ENCODE measurements at regions not wholly inside any gene's neighbourhood (a gene's known extent, or its start where the extent isn't known, plus 50 kb on each side); places are given as distances from the start of the nearest gene placed in this dataset.
"Not testable (repeated sequence)": the region's sequence is repeated elsewhere in the genome, so short reads cannot be mapped to it uniquely, and the experiment has no call there.

- TF ChIP-seq EZH2 (IDR thresholded peaks at IDR 0.05; ENCODE audit: borderline replicate concordance); CTCF (IDR thresholded peaks at IDR 0.05; ENCODE audit: poor library complexity); EZH2phosphoT487 (IDR thresholded peaks at IDR 0.05; ENCODE audit: low read depth, severe bottlenecking, unreplicated experiment): not testable (repeated sequence)
These were observed 117.1 kb downstream of the THSD1 start for GRCh38 chr13:52288891-52289290.

Measured in hepatocyte (in vitro differentiated cells).